ENCODE measurements at regions not wholly inside any gene's neighbourhood (a gene's known extent, or its start where the extent isn't known, plus 50 kb on each side); places are given as distances from the start of the nearest gene placed in this dataset.

DNA sequence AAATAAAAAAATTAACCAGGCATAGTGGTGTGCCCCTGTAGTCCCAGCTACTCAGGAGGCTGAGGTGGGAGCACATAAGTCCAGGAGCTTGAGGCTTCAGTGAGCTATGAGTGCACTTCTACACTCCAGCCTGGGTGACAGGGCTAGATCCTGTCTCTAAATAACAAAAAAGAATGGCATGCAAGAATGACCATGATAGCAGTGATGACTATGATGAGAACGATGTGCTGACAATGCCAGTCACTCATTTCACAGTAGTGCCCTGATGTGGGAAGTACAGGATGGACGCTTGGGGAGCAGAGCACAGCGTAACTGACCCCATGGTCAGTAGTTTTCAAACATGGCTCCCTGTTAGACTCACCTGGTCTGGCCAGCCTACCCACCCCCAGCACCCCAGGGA, 139.1 kb downstream of the VAPA start:
- no peak for TF ChIP-seq EZH2 (IDR thresholded peaks at IDR 0.05)
- no peak for TF ChIP-seq POLR2AphosphoS5 (IDR thresholded peaks at IDR 0.05; ENCODE audit: borderline replicate concordance, low read depth, low read length)
